Activated naive CD8-positive, alpha-beta T cell treated with anti-CD3 and anti-CD28 coated beads, Interleukin-2, amount 50 U/mL, for 24 hours (primary cell): ENCODE measurements at regions not wholly inside any gene's neighbourhood (a gene's known extent, or its start where the extent isn't known, plus 50 kb on each side); places are given as distances from the start of the nearest gene placed in this dataset.

Source experiments
- ATAC-seq: fragments of 150-1000 bp; cut with Tn5 transposase; one replicate; pipeline ENCODE4 v1.10.0; 2021
- DNase-seq: peaks from one replicate; pipeline ENCODE4 v3.0.0; 2021
- H3K27ac Mint-ChIP-seq: one replicate; pipeline ENCODE4 v1.8.0; 2021; ENCODE audit warnings: mild to moderate bottlenecking, mixed read lengths
- H3K27me3 Mint-ChIP-seq: one replicate; pipeline ENCODE4 v1.8.0; 2021; ENCODE audit warnings: mixed read lengths
- H3K36me3 Mint-ChIP-seq: one replicate; pipeline ENCODE4 v1.8.0; 2021; ENCODE audit warnings: low read depth, mixed read lengths
- H3K4me1 Mint-ChIP-seq: one replicate; pipeline ENCODE4 v1.8.0; 2021; ENCODE audit warnings: mixed read lengths
- H3K4me3 Mint-ChIP-seq: one replicate; pipeline ENCODE4 v1.8.0; 2021; ENCODE audit warnings: mild to moderate bottlenecking, moderate library complexity, mixed read lengths
- H3K9me3 Mint-ChIP-seq: one replicate; pipeline ENCODE4 v1.8.0; 2021; ENCODE audit warnings: mixed read lengths

GRCh38 chr2:222088561-222088960 is 210.2 kb downstream of the PAX3 start:
- Mint-ChIP-seq H3K4me3 (no peak overlapping the region), H3K27me3 (peaks cover 2% of the 10 kb centered on the region), H3K27ac (no peak overlapping the region), H3K36me3 (no peaks in the 10 kb centered on the region), H3K4me1 (no peaks in the 10 kb centered on the region), H3K9me3 (peaks cover 5% of the 10 kb centered on the region)
- ATAC-seq = no peak
- no peak for DNase-seq

GRCh38 chr2:222087998-222088397 is 210.8 kb downstream of the PAX3 start:
- ATAC-seq (no peak), DNase-seq (no peak)
- no peak overlapping the region for H3K27ac Mint-ChIP-seq
- H3K4me1 Mint-ChIP-seq = no peaks in the 10 kb centered on the region
- peaks cover 2% of the 10 kb centered on the region for H3K27me3 Mint-ChIP-seq
- H3K9me3 Mint-ChIP-seq = peaks cover 5% of the 10 kb centered on the region
- H3K36me3 Mint-ChIP-seq = no peaks in the 10 kb centered on the region
- H3K4me3 Mint-ChIP-seq = no peak overlapping the region

- DNase-seq = no peak
- H3K4me3 Mint-ChIP-seq = no peak overlapping the region
- no peak for ATAC-seq
Observed at GRCh38 chr2:222082201-222082600, 216.6 kb downstream of the PAX3 start.

GRCh38 chr2:222080141-222080540 is 218.7 kb downstream of the PAX3 start:
- no peak for DNase-seq
- no peaks in the 10 kb centered on the region for H3K36me3 Mint-ChIP-seq
- ATAC-seq = no peak
- H3K9me3 Mint-ChIP-seq = peaks cover 3% of the 10 kb centered on the region
- H3K27me3 Mint-ChIP-seq = peaks cover 4% of the 10 kb centered on the region
- H3K27ac Mint-ChIP-seq = no peak overlapping the region
- H3K4me3 Mint-ChIP-seq = no peak overlapping the region
- H3K4me1 Mint-ChIP-seq = no peaks in the 10 kb centered on the region

More at GRCh38 chr2:222082201-222082600, 216.6 kb downstream of the PAX3 start:
- Mint-ChIP-seq H3K27me3 (peaks cover 4% of the 10 kb centered on the region), H3K27ac (no peak overlapping the region), H3K36me3 (no peaks in the 10 kb centered on the region), H3K4me1 (no peaks in the 10 kb centered on the region), H3K9me3 (peaks cover 5% of the 10 kb centered on the region)

- Mint-ChIP-seq H3K27ac (no peak overlapping the region), H3K27me3 (peaks cover 2% of the 10 kb centered on the region), H3K36me3 (no peaks in the 10 kb centered on the region), H3K9me3 (no peaks in the 10 kb centered on the region), H3K4me3 (no peak overlapping the region), H3K4me1 (no peaks in the 10 kb centered on the region)
- no peak for DNase-seq
- no peak for ATAC-seq
Observed at GRCh38 chr2:222076973-222077690, 221.7 kb downstream of the PAX3 start.

- no peak for DNase-seq
- Mint-ChIP-seq H3K27me3 (peaks cover 10% of the 10 kb centered on the region), H3K36me3 (no peaks in the 10 kb centered on the region), H3K4me3 (no peak overlapping the region), H3K9me3 (no peaks in the 10 kb centered on the region), H3K4me1 (no peaks in the 10 kb centered on the region), H3K27ac (no peak overlapping the region)
- ATAC-seq = no peak
Observed at GRCh38 chr2:222074674-222075073, 224.1 kb downstream of the PAX3 start.

GRCh38 chr2:222071911-222072310 is 226.9 kb downstream of the PAX3 start:
- H3K4me3 Mint-ChIP-seq = no peak overlapping the region
- no peak for ATAC-seq
- H3K9me3 Mint-ChIP-seq = no peaks in the 10 kb centered on the region
- H3K27me3 Mint-ChIP-seq = peaks cover 11% of the 10 kb centered on the region
- H3K27ac Mint-ChIP-seq = no peak overlapping the region
- DNase-seq = no peak
- H3K4me1 Mint-ChIP-seq = no peaks in the 10 kb centered on the region
- H3K36me3 Mint-ChIP-seq = no peaks in the 10 kb centered on the region

GRCh38 chr2:222064286-222064685 is 234.5 kb downstream of the PAX3 start:
- Mint-ChIP-seq H3K36me3 (no peaks in the 10 kb centered on the region), H3K9me3 (no peaks in the 10 kb centered on the region), H3K4me3 (no peak overlapping the region), H3K27ac (no peak overlapping the region), H3K27me3 (peaks cover 4% of the 10 kb centered on the region), H3K4me1 (no peaks in the 10 kb centered on the region)
- ATAC-seq = no peak
- DNase-seq = no peak

- no peak for ATAC-seq
- H3K36me3 Mint-ChIP-seq = no peaks in the 10 kb centered on the region
Observed at GRCh38 chr2:222058819-222059445, 239.9 kb downstream of the PAX3 start.

GRCh38 chr2:222057347-222058073 is 241.3 kb downstream of the PAX3 start:
- Mint-ChIP-seq H3K4me3 (no peak overlapping the region), H3K9me3 (no peaks in the 10 kb centered on the region), H3K27ac (no peak overlapping the region), H3K36me3 (no peaks in the 10 kb centered on the region), H3K4me1 (no peaks in the 10 kb centered on the region), H3K27me3 (peaks cover 8% of the 10 kb centered on the region)
- ATAC-seq (no peak), DNase-seq (no peak)

More at GRCh38 chr2:222058819-222059445, 239.9 kb downstream of the PAX3 start:
- H3K4me3 Mint-ChIP-seq = no peak overlapping the region
- peaks cover 5% of the 10 kb centered on the region for H3K27me3 Mint-ChIP-seq
- no peaks in the 10 kb centered on the region for H3K9me3 Mint-ChIP-seq
- no peaks in the 10 kb centered on the region for H3K4me1 Mint-ChIP-seq
- no peak overlapping the region for H3K27ac Mint-ChIP-seq
- DNase-seq = no peak

- Mint-ChIP-seq H3K9me3 (no peaks in the 10 kb centered on the region), H3K4me1 (no peaks in the 10 kb centered on the region), H3K27ac (no peak overlapping the region), H3K4me3 (no peak overlapping the region), H3K36me3 (no peaks in the 10 kb centered on the region), H3K27me3 (peaks cover 14% of the 10 kb centered on the region)
- DNase-seq (no peak), ATAC-seq (no peak)
Observed at GRCh38 chr2:222055328-222055727, 243.5 kb downstream of the PAX3 start.

GRCh38 chr2:222054813-222055212 is 244.0 kb downstream of the PAX3 start:
- no peak overlapping the region for H3K4me3 Mint-ChIP-seq
- H3K36me3 Mint-ChIP-seq = no peaks in the 10 kb centered on the region
- H3K27ac Mint-ChIP-seq = no peak overlapping the region
- no peaks in the 10 kb centered on the region for H3K9me3 Mint-ChIP-seq
- peaks cover 15% of the 10 kb centered on the region for H3K27me3 Mint-ChIP-seq
- no peak for DNase-seq
- no peaks in the 10 kb centered on the region for H3K4me1 Mint-ChIP-seq
- no peak for ATAC-seq

GRCh38 chr2:222052934-222053367 is 245.8 kb downstream of the PAX3 start:
- H3K27me3 Mint-ChIP-seq = peaks cover 15% of the 10 kb centered on the region
- DNase-seq = no peak
- H3K9me3 Mint-ChIP-seq = no peaks in the 10 kb centered on the region
- no peaks in the 10 kb centered on the region for H3K4me1 Mint-ChIP-seq
- no peaks in the 10 kb centered on the region for H3K36me3 Mint-ChIP-seq
- H3K27ac Mint-ChIP-seq = no peak overlapping the region
- no peak overlapping the region for H3K4me3 Mint-ChIP-seq
- no peak for ATAC-seq

- Mint-ChIP-seq H3K4me1 (no peaks in the 10 kb centered on the region), H3K27ac (no peak overlapping the region)
Observed at GRCh38 chr2:222050981-222051380, 247.8 kb downstream of the PAX3 start.

GRCh38 chr2:222049946-222050345 is 248.9 kb downstream of the PAX3 start:
- Mint-ChIP-seq H3K27me3 (peaks cover 10% of the 10 kb centered on the region), H3K4me1 (no peaks in the 10 kb centered on the region), H3K4me3 (no peak overlapping the region), H3K27ac (no peak overlapping the region), H3K36me3 (no peaks in the 10 kb centered on the region), H3K9me3 (no peaks in the 10 kb centered on the region)
- ATAC-seq = peak; percentile 10
- no peak for DNase-seq

More at GRCh38 chr2:222050981-222051380, 247.8 kb downstream of the PAX3 start:
- H3K9me3 Mint-ChIP-seq = no peaks in the 10 kb centered on the region
- peaks cover 10% of the 10 kb centered on the region for H3K27me3 Mint-ChIP-seq
- no peaks in the 10 kb centered on the region for H3K36me3 Mint-ChIP-seq
- no peak overlapping the region for H3K4me3 Mint-ChIP-seq
- DNase-seq (no peak), ATAC-seq (no peak)
